DND-41 (cell line): ENCODE measurements at regions not wholly inside any gene's neighbourhood (a gene's known extent, or its start where the extent isn't known, plus 50 kb on each side); places are given as distances from the start of the nearest gene placed in this dataset.

Experiments used
- ATAC-seq: fragments of 200-7000 bp; cut with Tn5 transposase; 3 replicates; pipeline ENCODE4 v1.9.1; 2021; ENCODE audit warnings: low read depth; ENCODE audit not compliant: insufficient read depth
- DNase-seq: peaks from one replicate; pipeline ENCODE4 v3.0.0-alpha.2; 2020
- H2AFZ ChIP-seq: 2 replicates; pipeline ENCODE4 v1.6.0; 2012; ENCODE audit warnings: low read depth, low read length
- H3K27ac ChIP-seq: 2 replicates; pipeline ENCODE4 v1.5.1; 2012; ENCODE audit warnings: low read length, inconsistent platforms
- H3K27me3 ChIP-seq: fragments of 200-600 bp; sonication (generic); 2 replicates; pipeline ENCODE4 v1.6.0; 2012; ENCODE audit warnings: low read length, mild to moderate bottlenecking, inconsistent platforms; ENCODE audit not compliant: insufficient read depth, poor library complexity
- H3K36me3 ChIP-seq: 2 replicates; pipeline ENCODE4 v1.5.1; 2012; ENCODE audit warnings: low read length, inconsistent platforms; ENCODE audit not compliant: insufficient read depth
- H3K4me1 ChIP-seq: 2 replicates; pipeline ENCODE4 v1.5.1; 2012; ENCODE audit warnings: mild to moderate bottlenecking, low read length; ENCODE audit not compliant: insufficient read depth
- H3K4me2 ChIP-seq: 2 replicates; pipeline ENCODE4 v1.6.0; 2012; ENCODE audit warnings: mild to moderate bottlenecking, moderate library complexity, low read length, inconsistent platforms; ENCODE audit not compliant: insufficient read depth
- H3K4me3 ChIP-seq, 2 experiments: fragments of 200-600 bp in 1 of 2; shearing (Covaris generic) in 1 of 2; 2 replicates each; pipeline ENCODE4 v1.5.1; 2012 to 2016; ENCODE audit warnings: inconsistent platforms in 2 of 2, low read length in 2 of 2, mild to moderate bottlenecking in 2 of 2, low read depth in 1 of 2, moderate library complexity in 1 of 2
- H3K79me2 ChIP-seq: 2 replicates; pipeline ENCODE4 v1.6.0; 2012; ENCODE audit warnings: low read length, inconsistent platforms; ENCODE audit not compliant: insufficient read depth
- H3K9ac ChIP-seq: 2 replicates; pipeline ENCODE4 v1.6.0; 2012; ENCODE audit warnings: low read depth, mild to moderate bottlenecking, inconsistent platforms, low read length, moderate library complexity
- H3K9me3 ChIP-seq: 2 replicates; pipeline ENCODE4 v1.5.1; 2012; ENCODE audit warnings: low read length, moderate library complexity, mild to moderate bottlenecking, inconsistent platforms; ENCODE audit not compliant: insufficient read depth, severe bottlenecking
- H4K20me1 ChIP-seq: 2 replicates; pipeline ENCODE4 v1.6.0; 2012; ENCODE audit warnings: low read length; ENCODE audit not compliant: insufficient read depth
- CTCF ChIP-seq: IDR thresholded peaks from 2 replicates; pipeline ENCODE4 v1.5.1; 2012; ENCODE audit warnings: borderline replicate concordance, low read length, moderate library complexity, mild to moderate bottlenecking; ENCODE audit not compliant: poor library complexity, severe bottlenecking; ENCODE audit errors: extremely low read depth
- EZH2 ChIP-seq: IDR thresholded peaks from 3 replicates; pipeline ENCODE4 v1.6.1; 2012; ENCODE audit warnings: borderline replicate concordance, low read depth, mild to moderate bottlenecking, moderate library complexity, low read length, inconsistent platforms; ENCODE audit not compliant: severe bottlenecking

GRCh38 chr4:171667906-171668305 is 145.3 kb upstream of the GALNTL6 start:
- no peak for TF ChIP-seq EZH2
- no peak for TF ChIP-seq CTCF
- no peak overlapping the region for H2AFZ ChIP-seq
- ATAC-seq (no peak), DNase-seq (no peak)
- H3K9ac ChIP-seq, result no peak overlapping the region
- no peak overlapping the region for H3K4me3 ChIP-seq
- H3K4me1 ChIP-seq, result no peaks in the 10 kb centered on the region
- H3K36me3 ChIP-seq, result no peaks in the 10 kb centered on the region
- H3K27me3 ChIP-seq, result no peaks in the 10 kb centered on the region
- no peaks in the 10 kb centered on the region for H3K9me3 ChIP-seq
- no peaks in the 10 kb centered on the region for H4K20me1 ChIP-seq
- H3K27ac ChIP-seq, result no peak overlapping the region
- H3K4me2 ChIP-seq, result no peak overlapping the region
- H3K79me2 ChIP-seq, result no peaks in the 10 kb centered on the region

GRCh38 chr4:171651071-171651470 is 162.1 kb upstream of the GALNTL6 start:
- H3K4me3 ChIP-seq, result no peak overlapping the region
- no peak for DNase-seq
- no peaks in the 10 kb centered on the region for H3K9me3 ChIP-seq
- H3K9ac ChIP-seq, result no peak overlapping the region
- TF ChIP-seq CTCF, result no peak
- no peak for TF ChIP-seq EZH2
- no peaks in the 10 kb centered on the region for H3K36me3 ChIP-seq
- no peaks in the 10 kb centered on the region for H3K27me3 ChIP-seq
- H4K20me1 ChIP-seq, result no peaks in the 10 kb centered on the region
- no peak overlapping the region for H3K4me2 ChIP-seq
- H3K27ac ChIP-seq, result no peak overlapping the region
- no peak overlapping the region for H2AFZ ChIP-seq
- H3K4me1 ChIP-seq, result no peaks in the 10 kb centered on the region
- no peak for ATAC-seq
- H3K79me2 ChIP-seq, result no peaks in the 10 kb centered on the region

GRCh38 chr4:171650543-171650942 is 162.7 kb upstream of the GALNTL6 start:
- Histone ChIP-seq H3K79me2 (no peaks in the 10 kb centered on the region), H3K4me2 (no peak overlapping the region), H3K27ac (no peak overlapping the region), H3K9me3 (no peaks in the 10 kb centered on the region), H2AFZ (no peak overlapping the region), H3K27me3 (no peaks in the 10 kb centered on the region), H3K4me1 (no peaks in the 10 kb centered on the region), H4K20me1 (no peaks in the 10 kb centered on the region), H3K9ac (no peak overlapping the region), H3K36me3 (no peaks in the 10 kb centered on the region), H3K4me3 (no peak overlapping the region)
- TF ChIP-seq CTCF, result peak; percentile 6
- no peak for TF ChIP-seq EZH2
- no peak for DNase-seq
- no peak for ATAC-seq

- H3K36me3 ChIP-seq, result no peaks in the 10 kb centered on the region
- no peaks in the 10 kb centered on the region for H3K27me3 ChIP-seq
- no peak for ATAC-seq
- no peak overlapping the region for H3K4me3 ChIP-seq
- no peaks in the 10 kb centered on the region for H3K4me1 ChIP-seq
- no peak overlapping the region for H3K4me2 ChIP-seq
- no peak overlapping the region for H3K27ac ChIP-seq
- H2AFZ ChIP-seq, result no peak overlapping the region
- H4K20me1 ChIP-seq, result no peaks in the 10 kb centered on the region
- no peak overlapping the region for H3K9ac ChIP-seq
- no peak for DNase-seq
- TF ChIP-seq CTCF, result no peak
- no peak for TF ChIP-seq EZH2
- H3K79me2 ChIP-seq, result no peaks in the 10 kb centered on the region
- H3K9me3 ChIP-seq, result no peaks in the 10 kb centered on the region
Measured at GRCh38 chr4:171648926-171649325, 164.3 kb upstream of the GALNTL6 start.
